Retinal pigment epithelial cell (primary cell): ENCODE measurements at regions not wholly inside any gene's neighbourhood (a gene's known extent, or its start where the extent isn't known, plus 50 kb on each side); places are given as distances from the start of the nearest gene placed in this dataset.

Experiments used
- DNase-seq: peaks from one replicate; pipeline ENCODE4 v3.0.0-alpha.2; 2010; ENCODE audit warnings: low read depth
- H3K4me3 ChIP-seq: 2 replicates; pipeline ENCODE4 v1.5.1; 2011; ENCODE audit warnings: mild to moderate bottlenecking, low read length, control low read depth, moderate library complexity
- TF ChIP-seq, protein P1 (sequence below): conservative IDR thresholded peaks from 2 replicates; pipeline ENCODE4 v1.5.1; 2011; ENCODE audit warnings: low read depth, low read length, control low read depth, inconsistent platforms

DNA sequence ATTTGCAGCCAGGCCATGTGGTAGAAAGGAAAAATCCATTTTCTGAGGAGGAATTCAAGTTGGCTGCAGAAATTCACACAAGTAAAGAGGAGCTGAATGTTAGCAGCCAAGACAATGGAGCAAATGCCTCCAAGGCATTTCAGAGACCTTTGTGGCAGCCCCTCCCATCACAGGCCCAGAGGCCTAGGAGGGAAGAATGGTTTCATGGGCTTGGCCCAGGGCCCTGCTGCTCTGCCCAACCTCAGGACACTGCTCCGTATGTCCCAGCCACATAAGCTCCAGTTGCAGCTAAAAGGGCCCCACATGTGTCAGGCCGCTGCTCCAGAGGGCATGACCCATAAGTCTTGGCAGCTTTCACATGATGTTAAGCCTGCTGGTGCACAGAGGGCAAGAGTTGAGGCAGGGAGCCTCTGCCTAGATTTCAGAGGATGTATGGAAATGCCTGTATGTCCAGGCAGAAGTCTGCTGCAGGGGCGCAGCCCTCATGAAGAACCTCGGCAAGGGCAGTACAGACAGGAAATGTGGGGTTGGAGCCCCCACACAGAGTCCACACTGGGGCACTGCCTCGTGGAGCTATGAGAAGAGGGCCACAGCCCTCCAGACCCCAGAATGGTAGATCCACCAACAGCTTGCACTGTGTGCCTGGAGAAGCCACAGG is 144.2 kb upstream of the EPB41L4A start:
- H3K4me3 ChIP-seq = no peak overlapping the region
- TF ChIP-seq, protein P1, sequence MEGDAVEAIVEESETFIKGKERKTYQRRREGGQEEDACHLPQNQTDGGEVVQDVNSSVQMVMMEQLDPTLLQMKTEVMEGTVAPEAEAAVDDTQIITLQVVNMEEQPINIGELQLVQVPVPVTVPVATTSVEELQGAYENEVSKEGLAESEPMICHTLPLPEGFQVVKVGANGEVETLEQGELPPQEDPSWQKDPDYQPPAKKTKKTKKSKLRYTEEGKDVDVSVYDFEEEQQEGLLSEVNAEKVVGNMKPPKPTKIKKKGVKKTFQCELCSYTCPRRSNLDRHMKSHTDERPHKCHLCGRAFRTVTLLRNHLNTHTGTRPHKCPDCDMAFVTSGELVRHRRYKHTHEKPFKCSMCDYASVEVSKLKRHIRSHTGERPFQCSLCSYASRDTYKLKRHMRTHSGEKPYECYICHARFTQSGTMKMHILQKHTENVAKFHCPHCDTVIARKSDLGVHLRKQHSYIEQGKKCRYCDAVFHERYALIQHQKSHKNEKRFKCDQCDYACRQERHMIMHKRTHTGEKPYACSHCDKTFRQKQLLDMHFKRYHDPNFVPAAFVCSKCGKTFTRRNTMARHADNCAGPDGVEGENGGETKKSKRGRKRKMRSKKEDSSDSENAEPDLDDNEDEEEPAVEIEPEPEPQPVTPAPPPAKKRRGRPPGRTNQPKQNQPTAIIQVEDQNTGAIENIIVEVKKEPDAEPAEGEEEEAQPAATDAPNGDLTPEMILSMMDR = no peak
- no peak for DNase-seq

GRCh38 chr5:112566251-112566650 is 147.2 kb upstream of the EPB41L4A start:
- no peak overlapping the region for H3K4me3 ChIP-seq
- TF ChIP-seq, protein P1 = no peak

DNA sequence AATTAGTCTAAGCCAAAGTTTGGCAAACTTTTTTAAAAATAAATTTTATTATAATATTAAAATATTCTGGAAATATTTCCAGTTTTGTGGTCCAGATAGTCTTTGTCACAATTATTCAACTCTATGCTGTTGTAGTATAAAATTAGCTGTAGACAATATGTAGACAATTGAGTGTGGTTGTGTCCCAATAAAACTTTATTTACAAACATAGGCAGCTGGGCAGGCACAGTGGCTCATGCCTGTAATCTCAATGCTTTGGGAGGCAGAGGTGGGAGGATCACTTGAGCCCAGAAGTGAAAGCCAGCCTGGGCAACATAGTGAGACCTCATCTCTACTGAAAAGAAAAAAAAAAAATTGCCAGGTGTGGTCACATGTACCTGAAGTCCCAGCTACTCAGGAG is 150.5 kb upstream of the EPB41L4A start:
- no peak for DNase-seq
- TF ChIP-seq, protein P1 = no peak
- H3K4me3 ChIP-seq = no peak overlapping the region

More at GRCh38 chr5:112566251-112566650, 147.2 kb upstream of the EPB41L4A start:
- no peak for DNase-seq

DNA sequence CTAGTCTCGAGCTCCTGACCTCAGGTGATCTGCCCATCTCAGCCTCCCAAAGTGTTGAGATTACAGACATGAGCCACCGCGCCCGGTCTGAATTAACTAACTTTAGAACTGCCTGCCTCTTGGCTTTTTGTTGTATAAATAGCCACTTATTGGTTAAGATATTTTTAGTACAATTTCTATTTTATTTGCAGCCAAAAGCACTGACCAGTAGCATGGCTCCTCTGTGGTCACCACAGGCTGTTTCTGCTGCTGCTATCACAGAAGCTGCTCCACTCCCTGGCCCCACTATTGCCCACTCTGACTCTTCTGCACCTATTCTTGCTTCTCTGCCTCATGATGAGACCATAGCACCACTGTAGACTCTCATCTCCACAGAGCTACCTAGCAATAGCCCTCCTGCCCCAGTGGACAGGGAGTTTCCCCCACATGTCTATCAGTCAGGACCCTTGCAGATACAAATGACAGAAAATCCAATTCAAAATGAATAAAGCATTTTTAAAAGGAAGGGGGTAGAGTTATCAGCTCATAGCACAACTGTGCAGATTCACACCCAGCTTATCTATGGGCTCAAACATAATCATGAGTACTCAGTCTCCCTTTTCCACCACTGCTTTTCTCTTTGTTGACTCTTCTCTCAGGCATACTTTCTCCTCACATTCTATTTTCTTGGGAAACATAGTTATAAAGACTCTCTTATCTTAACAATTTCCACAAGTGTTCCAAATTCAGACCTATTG is 151.8 kb upstream of the EPB41L4A start:
- no peak overlapping the region for H3K4me3 ChIP-seq
- no peak for DNase-seq
- TF ChIP-seq, protein P1 = no peak

GRCh38 chr5:112573441-112573840 is 154.4 kb upstream of the EPB41L4A start:
- no peak overlapping the region for H3K4me3 ChIP-seq
- DNase-seq = no peak
- TF ChIP-seq, protein P1 = no peak

DNA sequence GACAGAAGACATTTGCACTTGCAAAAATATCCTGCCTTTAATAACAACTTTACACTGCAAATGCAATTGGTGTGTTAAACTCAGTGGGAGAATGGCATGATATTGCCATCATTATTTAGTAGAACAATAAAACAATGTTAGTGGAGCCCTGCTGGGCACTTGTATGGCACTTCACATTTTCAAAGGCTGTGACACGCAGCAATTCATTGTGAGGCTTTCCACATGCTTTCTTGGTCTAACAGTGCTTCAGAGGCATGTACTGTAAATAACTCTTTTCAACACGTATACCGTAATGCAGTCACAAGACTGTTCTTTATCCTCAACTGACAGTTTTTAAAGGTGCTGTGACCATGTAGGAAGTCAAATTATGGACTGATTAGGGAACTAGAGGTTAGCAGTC is 155.5 kb upstream of the EPB41L4A start:
- TF ChIP-seq, protein P1 = no peak
- no peak overlapping the region for H3K4me3 ChIP-seq
- DNase-seq = no peak
